Islet precursor cell (in vitro differentiated cells): ENCODE measurements at regions not wholly inside any gene's neighbourhood (a gene's known extent, or its start where the extent isn't known, plus 50 kb on each side); places are given as distances from the start of the nearest gene placed in this dataset.

Source experiments
- DNase-seq: peaks from one replicate; pipeline ENCODE4 v3.0.0-alpha.2; 2018

GRCh38 chr9:96031916-96032534, 156.5 kb downstream of the ERCC6L2 start:
- no peak for DNase-seq

GRCh38 chr9:96031366-96031824, 155.9 kb downstream of the ERCC6L2 start:
- DNase-seq: no peak

GRCh38 chr9:96029722-96030530, 154.4 kb downstream of the ERCC6L2 start:
- no peak for DNase-seq

- peak; percentile 70 for DNase-seq
Observed at GRCh38 chr9:96027251-96028131, 152.0 kb downstream of the ERCC6L2 start.

- peak; percentile 40 for DNase-seq
Observed at GRCh38 chr9:96026655-96027213, 151.2 kb downstream of the ERCC6L2 start.

GRCh38 chr9:96025995-96026602, 150.6 kb downstream of the ERCC6L2 start:
- peak; percentile 89 for DNase-seq

- DNase-seq: peak; percentile 37
Observed at GRCh38 chr9:96023486-96023885, 148.0 kb downstream of the ERCC6L2 start.

- DNase-seq: peak; percentile 96
Observed at GRCh38 chr9:96022445-96023051, 147.1 kb downstream of the ERCC6L2 start.

- peak; percentile 62 for DNase-seq
Observed at GRCh38 chr9:96021551-96022444, 146.3 kb downstream of the ERCC6L2 start.

- peak; percentile 63 for DNase-seq
Observed at GRCh38 chr9:96020792-96021550, 145.5 kb downstream of the ERCC6L2 start.

GRCh38 chr9:96020300-96020791, 144.9 kb downstream of the ERCC6L2 start:
- DNase-seq: no peak
